ENCODE measurements at regions not wholly inside any gene's neighbourhood (a gene's known extent, or its start where the extent isn't known, plus 50 kb on each side); places are given as distances from the start of the nearest gene placed in this dataset.

DNA sequence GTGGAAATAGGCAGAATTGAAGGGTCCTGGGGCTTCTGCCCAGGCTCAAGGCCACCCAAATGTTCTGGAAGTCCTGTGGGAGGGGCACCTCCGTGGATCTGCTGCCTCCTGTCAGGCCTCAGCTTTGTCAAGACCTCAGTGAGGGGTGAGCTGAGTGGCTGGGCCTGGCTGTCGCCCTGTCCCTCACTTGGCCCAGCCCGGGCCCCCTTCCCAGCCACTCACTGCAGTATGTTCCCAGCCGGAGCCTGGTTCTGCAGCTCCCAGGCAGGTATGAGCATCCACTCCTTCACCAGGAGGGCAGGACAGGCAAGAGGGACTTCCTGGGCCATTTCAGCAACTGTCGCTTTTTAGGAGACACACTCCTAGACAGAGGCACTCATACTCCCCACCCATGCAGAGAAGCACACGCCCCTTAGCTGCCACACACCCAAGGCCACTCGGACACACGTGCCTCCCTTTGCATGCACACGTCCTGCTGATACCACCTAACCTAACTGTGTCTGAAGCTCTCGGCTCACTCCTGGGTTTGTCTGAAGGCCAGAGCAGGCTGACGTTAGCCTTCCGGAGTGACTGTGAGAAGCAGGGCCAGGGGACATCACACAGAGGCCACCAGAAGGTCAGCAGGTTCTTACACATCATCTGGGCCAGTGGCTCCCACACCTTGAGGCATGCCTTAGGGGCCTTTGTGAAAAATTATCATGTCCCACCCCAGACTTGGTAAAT, 72.2 kb upstream of the COL13A1 start:
- Mint-ChIP-seq H3K27ac (no peak overlapping the region), H3K27me3 (peaks cover 7% of the 10 kb centered on the region), H3K4me3 (no peak overlapping the region), H3K9me3 (no peaks in the 10 kb centered on the region), H3K36me3 (no peaks in the 10 kb centered on the region), H3K4me1 (ENCODE audit: unreplicated experiment) (peaks cover 17% of the 10 kb centered on the region)
- TF ChIP-seq, protein P1, sequence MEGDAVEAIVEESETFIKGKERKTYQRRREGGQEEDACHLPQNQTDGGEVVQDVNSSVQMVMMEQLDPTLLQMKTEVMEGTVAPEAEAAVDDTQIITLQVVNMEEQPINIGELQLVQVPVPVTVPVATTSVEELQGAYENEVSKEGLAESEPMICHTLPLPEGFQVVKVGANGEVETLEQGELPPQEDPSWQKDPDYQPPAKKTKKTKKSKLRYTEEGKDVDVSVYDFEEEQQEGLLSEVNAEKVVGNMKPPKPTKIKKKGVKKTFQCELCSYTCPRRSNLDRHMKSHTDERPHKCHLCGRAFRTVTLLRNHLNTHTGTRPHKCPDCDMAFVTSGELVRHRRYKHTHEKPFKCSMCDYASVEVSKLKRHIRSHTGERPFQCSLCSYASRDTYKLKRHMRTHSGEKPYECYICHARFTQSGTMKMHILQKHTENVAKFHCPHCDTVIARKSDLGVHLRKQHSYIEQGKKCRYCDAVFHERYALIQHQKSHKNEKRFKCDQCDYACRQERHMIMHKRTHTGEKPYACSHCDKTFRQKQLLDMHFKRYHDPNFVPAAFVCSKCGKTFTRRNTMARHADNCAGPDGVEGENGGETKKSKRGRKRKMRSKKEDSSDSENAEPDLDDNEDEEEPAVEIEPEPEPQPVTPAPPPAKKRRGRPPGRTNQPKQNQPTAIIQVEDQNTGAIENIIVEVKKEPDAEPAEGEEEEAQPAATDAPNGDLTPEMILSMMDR (conservative IDR thresholded peaks at IDR 0.05), result no peak
- DNase-seq (ENCODE audit: extremely low spot score, unreplicated experiment), result no peak

DNA sequence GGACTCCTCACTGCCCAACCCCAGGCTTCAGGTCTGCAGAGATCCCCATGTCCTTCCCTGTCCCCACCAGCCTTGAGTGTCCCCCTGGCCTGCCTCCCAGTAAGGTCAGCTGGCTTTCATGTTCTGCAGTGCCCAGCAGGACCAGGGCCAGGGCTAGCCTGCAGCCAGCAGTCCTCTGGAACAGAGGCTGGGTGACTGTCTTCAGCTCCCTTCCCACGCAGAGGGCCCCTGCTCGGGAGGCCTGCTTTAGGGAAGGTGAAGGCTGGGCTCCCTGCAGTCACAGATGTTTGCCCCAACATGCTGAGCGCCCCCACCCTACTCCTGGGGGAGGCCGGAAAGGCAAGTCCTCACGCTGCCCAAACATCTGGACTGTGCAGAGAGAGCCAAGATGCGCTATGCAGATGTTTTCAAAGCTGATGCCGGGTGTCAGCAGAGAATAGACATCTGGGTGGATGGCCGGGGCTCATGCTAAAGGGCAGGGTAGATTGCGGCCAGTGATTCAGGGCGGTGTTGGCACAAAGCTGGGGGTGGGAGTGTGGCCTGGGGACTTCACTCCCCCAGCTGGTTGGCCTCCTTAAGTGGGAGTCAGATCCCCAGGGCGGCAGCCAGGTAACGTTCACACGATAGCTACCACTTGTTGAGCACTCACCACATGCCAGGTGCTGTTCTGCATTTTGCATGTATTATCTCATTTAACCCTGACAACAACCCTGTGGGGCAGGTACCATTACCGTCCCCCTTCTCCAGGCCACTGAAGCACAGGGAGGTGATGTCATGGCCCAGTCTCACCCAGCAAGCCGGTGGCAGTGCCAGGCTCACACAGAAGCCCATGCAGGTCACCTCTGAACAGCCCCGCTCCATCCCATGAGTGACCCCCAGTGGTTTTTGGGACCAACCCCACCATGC, 71.2 kb upstream of the COL13A1 start:
- no peaks in the 10 kb centered on the region for H3K9me3 Mint-ChIP-seq
- no peak overlapping the region for H3K4me3 Mint-ChIP-seq
- TF ChIP-seq, protein P1 (conservative IDR thresholded peaks at IDR 0.05), result no peak
- H3K27me3 Mint-ChIP-seq, result peaks cover 7% of the 10 kb centered on the region
- peaks cover 17% of the 10 kb centered on the region for H3K4me1 Mint-ChIP-seq (ENCODE audit: unreplicated experiment)
- H3K27ac Mint-ChIP-seq, result no peak overlapping the region
- DNase-seq (ENCODE audit: extremely low spot score, unreplicated experiment), result no peak
- no peaks in the 10 kb centered on the region for H3K36me3 Mint-ChIP-seq

DNA sequence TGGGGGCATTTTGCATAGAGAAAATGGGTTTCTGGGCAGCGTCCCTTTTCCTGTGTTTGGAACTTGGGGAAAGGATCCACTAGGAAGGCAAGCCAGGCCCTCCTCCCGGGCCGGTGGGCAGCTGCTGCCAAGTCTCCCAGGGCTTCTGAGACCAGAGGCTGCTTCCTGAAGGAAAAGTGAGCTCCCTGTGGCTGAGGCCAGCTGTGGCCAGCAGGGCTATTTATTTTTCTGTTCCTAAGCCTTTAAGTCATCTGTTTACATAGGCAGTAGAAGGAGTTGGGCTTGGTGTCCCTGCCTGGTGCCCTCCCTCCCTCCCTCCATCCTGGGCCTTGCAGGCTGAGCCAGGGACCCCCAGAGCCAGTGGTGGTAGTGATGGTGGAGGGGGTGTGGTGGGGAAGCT, 70.5 kb upstream of the COL13A1 start:
- Mint-ChIP-seq H3K4me3 (no peak overlapping the region), H3K27ac (no peak overlapping the region), H3K36me3 (no peaks in the 10 kb centered on the region), H3K9me3 (no peaks in the 10 kb centered on the region), H3K27me3 (peaks cover 3% of the 10 kb centered on the region), H3K4me1 (ENCODE audit: unreplicated experiment) (peaks cover 17% of the 10 kb centered on the region)
- TF ChIP-seq, protein P1 (conservative IDR thresholded peaks at IDR 0.05), result no peak
- DNase-seq (ENCODE audit: extremely low spot score, unreplicated experiment), result no peak

DNA sequence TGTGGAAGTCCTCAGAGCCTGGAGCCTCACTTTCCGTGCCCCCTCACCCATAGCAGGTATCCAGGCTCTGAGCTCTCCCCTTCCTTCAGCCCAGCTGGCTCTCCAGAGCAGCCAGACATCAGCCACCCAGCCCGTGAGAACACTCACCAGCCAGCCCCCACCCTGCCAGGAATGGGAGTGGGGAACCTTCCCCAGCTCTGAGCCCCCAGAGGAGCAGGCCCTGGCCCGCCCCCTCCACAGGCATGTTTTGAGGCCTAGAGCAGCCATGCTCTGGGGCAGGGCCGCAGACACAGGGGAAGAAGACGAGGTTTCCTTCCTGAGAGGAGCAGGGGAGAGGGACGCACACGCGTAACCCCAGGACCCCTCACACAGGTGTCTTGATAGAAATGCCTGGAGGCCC, 70.0 kb upstream of the COL13A1 start:
- Mint-ChIP-seq H3K27ac (no peak overlapping the region), H3K36me3 (no peaks in the 10 kb centered on the region), H3K4me1 (ENCODE audit: unreplicated experiment) (peaks cover 17% of the 10 kb centered on the region), H3K9me3 (no peaks in the 10 kb centered on the region), H3K4me3 (no peak overlapping the region), H3K27me3 (no peaks in the 10 kb centered on the region)
- DNase-seq (ENCODE audit: extremely low spot score, unreplicated experiment), result no peak
- TF ChIP-seq, protein P1 (conservative IDR thresholded peaks at IDR 0.05), result no peak

DNA sequence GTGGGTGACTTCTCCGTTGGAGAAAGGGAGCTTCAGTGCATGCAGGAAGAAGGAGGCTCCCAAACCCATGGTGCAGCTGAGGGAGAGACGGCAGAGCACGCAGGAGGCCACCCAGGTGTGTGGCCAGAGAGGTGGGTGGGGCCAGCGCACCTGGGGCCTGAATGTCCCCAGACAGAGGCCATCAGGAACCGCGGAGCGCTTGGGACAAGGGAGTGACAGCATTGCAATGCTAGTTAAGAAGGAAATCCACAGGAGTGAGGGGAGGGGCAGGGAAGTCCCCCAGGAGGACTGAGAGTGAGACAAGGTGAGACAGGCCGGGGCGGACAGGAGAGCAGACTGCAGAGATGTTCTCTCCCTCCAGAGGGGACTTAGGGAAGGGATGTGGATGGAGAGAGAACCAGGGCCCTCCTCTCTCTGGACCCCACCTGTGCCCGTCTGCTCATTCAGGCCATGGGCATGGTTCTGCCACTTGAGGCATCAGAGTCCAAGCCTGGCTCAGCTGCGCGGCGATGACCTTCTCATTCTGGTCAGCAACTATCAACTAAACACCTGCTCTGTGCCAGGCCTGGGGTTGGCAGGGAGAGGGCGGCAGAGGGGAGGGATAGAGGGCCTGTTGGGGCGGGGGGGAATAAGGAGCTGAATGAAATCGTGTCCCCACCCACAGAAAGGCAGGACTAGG, 69.4 kb upstream of the COL13A1 start:
- peaks cover 17% of the 10 kb centered on the region for H3K4me1 Mint-ChIP-seq (ENCODE audit: unreplicated experiment)
- H3K9me3 Mint-ChIP-seq, result no peaks in the 10 kb centered on the region

More for the DNA sequence above, 69.4 kb upstream of the COL13A1 start:
- no peaks in the 10 kb centered on the region for H3K36me3 Mint-ChIP-seq
- TF ChIP-seq, protein P1 (conservative IDR thresholded peaks at IDR 0.05), result no peak
- H3K27ac Mint-ChIP-seq, result no peak overlapping the region
- H3K27me3 Mint-ChIP-seq, result no peaks in the 10 kb centered on the region
- H3K4me3 Mint-ChIP-seq, result no peak overlapping the region
- no peak for DNase-seq (ENCODE audit: extremely low spot score, unreplicated experiment)

Measured in type B pancreatic cell (in vitro differentiated cells).